Thyroid gland (tissue), 4 donors: ENCODE measurements at regions not wholly inside any gene's neighbourhood (a gene's known extent, or its start where the extent isn't known, plus 50 kb on each side); places are given as distances from the start of the nearest gene placed in this dataset.

Experiments used
- POLR2A ChIP-seq, 2 donors: fragments of 450-650 bp; IDR thresholded peaks; one replicate each; pipeline ENCODE4 v1.6.1; 2017; ENCODE audit warnings: antibody characterized with exemption in 2 of 2, mild to moderate bottlenecking in 2 of 2, moderate library complexity in 1 of 2
- TF ChIP-seq, protein P1 (sequence below), 6 experiments: fragments of 200-600 bp in 3 of 6; fragments of 450-650 bp in 3 of 6; sonication (generic) in 3 of 6; IDR thresholded peaks; one replicate each; pipeline ENCODE4 v1.5.1; 2016 to 2019; ENCODE audit warnings: antibody characterized with exemption in 6 of 6, mild to moderate bottlenecking in 2 of 6, inconsistent platforms in 1 of 6, moderate library complexity in 1 of 6

GRCh38 chr6:86825436-86825835 is 111.9 kb upstream of the HTR1E start:
- TF ChIP-seq, protein P1, sequence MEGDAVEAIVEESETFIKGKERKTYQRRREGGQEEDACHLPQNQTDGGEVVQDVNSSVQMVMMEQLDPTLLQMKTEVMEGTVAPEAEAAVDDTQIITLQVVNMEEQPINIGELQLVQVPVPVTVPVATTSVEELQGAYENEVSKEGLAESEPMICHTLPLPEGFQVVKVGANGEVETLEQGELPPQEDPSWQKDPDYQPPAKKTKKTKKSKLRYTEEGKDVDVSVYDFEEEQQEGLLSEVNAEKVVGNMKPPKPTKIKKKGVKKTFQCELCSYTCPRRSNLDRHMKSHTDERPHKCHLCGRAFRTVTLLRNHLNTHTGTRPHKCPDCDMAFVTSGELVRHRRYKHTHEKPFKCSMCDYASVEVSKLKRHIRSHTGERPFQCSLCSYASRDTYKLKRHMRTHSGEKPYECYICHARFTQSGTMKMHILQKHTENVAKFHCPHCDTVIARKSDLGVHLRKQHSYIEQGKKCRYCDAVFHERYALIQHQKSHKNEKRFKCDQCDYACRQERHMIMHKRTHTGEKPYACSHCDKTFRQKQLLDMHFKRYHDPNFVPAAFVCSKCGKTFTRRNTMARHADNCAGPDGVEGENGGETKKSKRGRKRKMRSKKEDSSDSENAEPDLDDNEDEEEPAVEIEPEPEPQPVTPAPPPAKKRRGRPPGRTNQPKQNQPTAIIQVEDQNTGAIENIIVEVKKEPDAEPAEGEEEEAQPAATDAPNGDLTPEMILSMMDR (IDR thresholded peaks at IDR 0.05): no peak
- no peak for TF ChIP-seq POLR2A (IDR thresholded peaks at IDR 0.05)
